ENCODE measurements at regions not wholly inside any gene's neighbourhood (a gene's known extent, or its start where the extent isn't known, plus 50 kb on each side); places are given as distances from the start of the nearest gene placed in this dataset.

- ATAC-seq (ENCODE audit: insufficient read depth, low FRiP score) (no peak), DNase-seq (no peak)
- H3K9me3 ChIP-seq (ENCODE audit: control insufficient read depth in 4 of 4, insufficient read depth in 3 of 4, low read length in 3 of 4): no peaks in the 10 kb centered on the region
- no peaks in the 10 kb centered on the region for H3K4me1 ChIP-seq (ENCODE audit: control insufficient read depth in 5 of 5, insufficient read depth in 5 of 5, low read length in 5 of 5)
- no peaks in the 10 kb centered on the region for H3K27me3 ChIP-seq (ENCODE audit: control insufficient read depth in 3 of 3, insufficient read depth in 3 of 3, low read length in 2 of 3)
- no peak overlapping the region for H3K4me3 ChIP-seq
- H3K27ac ChIP-seq (ENCODE audit: low read depth in 1 of 2, low read length in 1 of 2): no peak overlapping the region
- no peaks in the 10 kb centered on the region for H3K36me3 ChIP-seq (ENCODE audit: control insufficient read depth in 4 of 4, insufficient read depth in 4 of 4, low read length in 4 of 4)
- TF ChIP-seq, protein P1, sequence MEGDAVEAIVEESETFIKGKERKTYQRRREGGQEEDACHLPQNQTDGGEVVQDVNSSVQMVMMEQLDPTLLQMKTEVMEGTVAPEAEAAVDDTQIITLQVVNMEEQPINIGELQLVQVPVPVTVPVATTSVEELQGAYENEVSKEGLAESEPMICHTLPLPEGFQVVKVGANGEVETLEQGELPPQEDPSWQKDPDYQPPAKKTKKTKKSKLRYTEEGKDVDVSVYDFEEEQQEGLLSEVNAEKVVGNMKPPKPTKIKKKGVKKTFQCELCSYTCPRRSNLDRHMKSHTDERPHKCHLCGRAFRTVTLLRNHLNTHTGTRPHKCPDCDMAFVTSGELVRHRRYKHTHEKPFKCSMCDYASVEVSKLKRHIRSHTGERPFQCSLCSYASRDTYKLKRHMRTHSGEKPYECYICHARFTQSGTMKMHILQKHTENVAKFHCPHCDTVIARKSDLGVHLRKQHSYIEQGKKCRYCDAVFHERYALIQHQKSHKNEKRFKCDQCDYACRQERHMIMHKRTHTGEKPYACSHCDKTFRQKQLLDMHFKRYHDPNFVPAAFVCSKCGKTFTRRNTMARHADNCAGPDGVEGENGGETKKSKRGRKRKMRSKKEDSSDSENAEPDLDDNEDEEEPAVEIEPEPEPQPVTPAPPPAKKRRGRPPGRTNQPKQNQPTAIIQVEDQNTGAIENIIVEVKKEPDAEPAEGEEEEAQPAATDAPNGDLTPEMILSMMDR (IDR thresholded peaks at IDR 0.05; ENCODE audit: control extremely low read depth, extremely low read depth): no peak
- H3K9ac ChIP-seq (ENCODE audit: insufficient read depth in 1 of 2, low read length in 2 of 2): no peak overlapping the region
These were observed 276.6 kb downstream of the SETD4 start for GRCh38 chr21:35783721-35784120.

DNA sequence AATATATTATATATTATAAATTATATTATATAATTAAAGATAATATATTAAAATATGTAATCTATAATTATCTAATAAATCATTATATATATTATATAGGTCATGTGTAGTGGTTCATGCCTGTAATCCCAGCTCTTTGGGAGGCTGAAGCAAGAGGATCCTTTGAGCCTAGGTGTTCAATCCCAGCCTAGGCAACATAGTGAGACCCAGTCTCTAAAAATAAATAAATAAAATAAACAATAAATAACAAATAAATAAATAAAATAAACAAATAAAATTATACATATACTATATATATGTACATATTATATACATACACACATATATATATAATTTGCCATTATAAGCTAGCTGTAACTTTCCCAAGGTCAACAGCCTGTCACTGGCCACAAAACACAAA lies 277.7 kb downstream of the SETD4 start:
- no peak for DNase-seq
- ATAC-seq (ENCODE audit: insufficient read depth, low FRiP score): no peak
- peaks cover 0 to 2% (median 0%) of the 10 kb centered on the region in 4 donors for H3K9me3 ChIP-seq (ENCODE audit: control insufficient read depth in 4 of 4, insufficient read depth in 3 of 4, low read length in 3 of 4)
- no peaks in the 10 kb centered on the region for H3K27me3 ChIP-seq (ENCODE audit: control insufficient read depth in 3 of 3, insufficient read depth in 3 of 3, low read length in 2 of 3)
- no peak overlapping the region for H3K9ac ChIP-seq (ENCODE audit: insufficient read depth in 1 of 2, low read length in 2 of 2)
- no peaks in the 10 kb centered on the region for H3K4me1 ChIP-seq (ENCODE audit: control insufficient read depth in 5 of 5, insufficient read depth in 5 of 5, low read length in 5 of 5)
- TF ChIP-seq, protein P1 (IDR thresholded peaks at IDR 0.05; ENCODE audit: control extremely low read depth, extremely low read depth): no peak
- no peaks in the 10 kb centered on the region for H3K36me3 ChIP-seq (ENCODE audit: control insufficient read depth in 4 of 4, insufficient read depth in 4 of 4, low read length in 4 of 4)
- no peak overlapping the region for H3K27ac ChIP-seq (ENCODE audit: low read depth in 1 of 2, low read length in 1 of 2)
- no peak overlapping the region for H3K4me3 ChIP-seq

DNA sequence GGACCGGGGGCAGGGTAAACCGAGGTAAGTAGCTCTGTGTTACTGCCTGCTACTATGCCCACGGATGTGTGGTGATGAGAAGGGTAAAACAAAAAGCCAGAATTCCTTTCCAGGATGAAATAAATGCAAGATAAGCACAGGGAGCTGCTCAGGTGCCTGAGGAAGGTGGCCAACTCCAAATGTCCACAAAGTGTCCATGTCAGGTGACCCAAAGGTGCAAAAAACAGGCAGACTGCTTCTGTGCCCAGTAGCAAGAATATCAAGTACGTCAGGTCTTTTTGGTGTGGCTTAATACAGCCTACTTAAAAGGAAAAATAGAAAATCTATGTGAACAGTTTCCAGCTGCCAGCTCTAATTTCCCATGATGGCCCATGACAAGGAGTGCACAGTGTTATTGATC lies 279.3 kb downstream of the SETD4 start:
- no peak overlapping the region for H3K27ac ChIP-seq (ENCODE audit: low read depth in 1 of 2, low read length in 1 of 2)
- H3K36me3 ChIP-seq (ENCODE audit: control insufficient read depth in 4 of 4, insufficient read depth in 4 of 4, low read length in 4 of 4): no peaks in the 10 kb centered on the region
- TF ChIP-seq, protein P1 (IDR thresholded peaks at IDR 0.05; ENCODE audit: control extremely low read depth, extremely low read depth): no peak
- no peak for DNase-seq
- 87 to 89% methylated on average over 4 of the region's 4 CpGs for WGBS, 2 donors
- peaks cover 0 to 2% (median 0%) of the 10 kb centered on the region in 4 donors for H3K9me3 ChIP-seq (ENCODE audit: control insufficient read depth in 4 of 4, insufficient read depth in 3 of 4, low read length in 3 of 4)
- H3K4me1 ChIP-seq (ENCODE audit: control insufficient read depth in 5 of 5, insufficient read depth in 5 of 5, low read length in 5 of 5): no peaks in the 10 kb centered on the region
- no peak for ATAC-seq (ENCODE audit: insufficient read depth, low FRiP score)
- no peak overlapping the region for H3K9ac ChIP-seq (ENCODE audit: insufficient read depth in 1 of 2, low read length in 2 of 2)
- peaks cover 0 to 3% (median 0%) of the 10 kb centered on the region in 3 donors for H3K27me3 ChIP-seq (ENCODE audit: control insufficient read depth in 3 of 3, insufficient read depth in 3 of 3, low read length in 2 of 3)
- no peak overlapping the region for H3K4me3 ChIP-seq
